ENCODE measurements at regions not wholly inside any gene's neighbourhood (a gene's known extent, or its start where the extent isn't known, plus 50 kb on each side); places are given as distances from the start of the nearest gene placed in this dataset.
A peak's percentile ranks its signal among the peaks of the same experiment; 100 is the strongest.

- no peak for FAIRE-seq
- DNase-seq (ENCODE audit: insufficient read length, low spot score) = no peak
- no peak for TF ChIP-seq POLR2A (IDR thresholded peaks at IDR 0.05; ENCODE audit: low read depth, low read length)
Measured at GRCh38 chr4:34633241-34633640, 1611.1 kb downstream of the ARAP2 start.

GRCh38 chr4:34636623-34637022 is 1607.7 kb downstream of the ARAP2 start:
- no peak for FAIRE-seq
- no peak for TF ChIP-seq POLR2A (IDR thresholded peaks at IDR 0.05; ENCODE audit: low read depth, low read length)
- DNase-seq (ENCODE audit: insufficient read length, low spot score) = no peak

- DNase-seq (ENCODE audit: insufficient read length, low spot score) (no peak), FAIRE-seq (no peak)
- TF ChIP-seq POLR2A (IDR thresholded peaks at IDR 0.05; ENCODE audit: low read depth, low read length) = no peak
Measured at GRCh38 chr4:34643476-34643875, 1600.8 kb downstream of the ARAP2 start.

GRCh38 chr4:34644579-34645115 is 1599.7 kb downstream of the ARAP2 start:
- DNase-seq (ENCODE audit: insufficient read length, low spot score) (no peak), FAIRE-seq (no peak)
- TF ChIP-seq POLR2A (IDR thresholded peaks at IDR 0.05; ENCODE audit: low read depth, low read length) = no peak

GRCh38 chr4:34649716-34650115 is 1594.6 kb downstream of the ARAP2 start:
- FAIRE-seq (no peak), DNase-seq (ENCODE audit: insufficient read length, low spot score) (no peak)
- no peak for TF ChIP-seq POLR2A (IDR thresholded peaks at IDR 0.05; ENCODE audit: low read depth, low read length)

- no peak for DNase-seq (ENCODE audit: insufficient read length, low spot score)
- no peak for FAIRE-seq
- no peak for TF ChIP-seq POLR2A (IDR thresholded peaks at IDR 0.05; ENCODE audit: low read depth, low read length)
Measured at GRCh38 chr4:34664051-34664450, 1580.3 kb downstream of the ARAP2 start.

GRCh38 chr4:34676400-34676799 is 1567.9 kb downstream of the ARAP2 start:
- FAIRE-seq (no peak), DNase-seq (ENCODE audit: insufficient read length, low spot score) (no peak)
- no peak for TF ChIP-seq POLR2A (IDR thresholded peaks at IDR 0.05; ENCODE audit: low read depth, low read length)

GRCh38 chr4:34678431-34678830 is 1565.9 kb downstream of the ARAP2 start:
- no peak for TF ChIP-seq POLR2A (IDR thresholded peaks at IDR 0.05; ENCODE audit: low read depth, low read length)
- no peak for DNase-seq (ENCODE audit: insufficient read length, low spot score)
- FAIRE-seq = no peak

- no peak for DNase-seq (ENCODE audit: insufficient read length, low spot score)
- TF ChIP-seq POLR2A (IDR thresholded peaks at IDR 0.05; ENCODE audit: low read depth, low read length) = no peak
- no peak for FAIRE-seq
Measured at GRCh38 chr4:34679228-34679627, 1565.1 kb downstream of the ARAP2 start.

- FAIRE-seq (no peak), DNase-seq (ENCODE audit: insufficient read length, low spot score) (no peak)
- no peak for TF ChIP-seq POLR2A (IDR thresholded peaks at IDR 0.05; ENCODE audit: low read depth, low read length)
Measured at GRCh38 chr4:34709564-34709963, 1534.8 kb downstream of the ARAP2 start.

GRCh38 chr4:34718576-34719245 is 1525.6 kb downstream of the ARAP2 start:
- TF ChIP-seq POLR2A (IDR thresholded peaks at IDR 0.05; ENCODE audit: low read depth, low read length) = no peak
- FAIRE-seq (no peak), DNase-seq (ENCODE audit: insufficient read length, low spot score) (no peak)

GRCh38 chr4:34720571-34720970 is 1523.7 kb downstream of the ARAP2 start:
- no peak for TF ChIP-seq POLR2A (IDR thresholded peaks at IDR 0.05; ENCODE audit: low read depth, low read length)
- DNase-seq (ENCODE audit: insufficient read length, low spot score) = peak; percentile 2
- no peak for FAIRE-seq

- no peak for TF ChIP-seq POLR2A (IDR thresholded peaks at IDR 0.05; ENCODE audit: low read depth, low read length)
- FAIRE-seq (no peak), DNase-seq (ENCODE audit: insufficient read length, low spot score) (no peak)
Measured at GRCh38 chr4:34721835-34722234, 1522.5 kb downstream of the ARAP2 start.

GRCh38 chr4:34723605-34724004 is 1520.7 kb downstream of the ARAP2 start:
- TF ChIP-seq POLR2A (IDR thresholded peaks at IDR 0.05; ENCODE audit: low read depth, low read length) = no peak
- DNase-seq (ENCODE audit: insufficient read length, low spot score) (no peak), FAIRE-seq (no peak)

- TF ChIP-seq POLR2A (IDR thresholded peaks at IDR 0.05; ENCODE audit: low read depth, low read length) = no peak
- no peak for FAIRE-seq
- no peak for DNase-seq (ENCODE audit: insufficient read length, low spot score)
Measured at GRCh38 chr4:34724491-34724890, 1519.8 kb downstream of the ARAP2 start.

Measured in H54 (cell line).